ENCODE measurements at regions not wholly inside any gene's neighbourhood (a gene's known extent, or its start where the extent isn't known, plus 50 kb on each side); places are given as distances from the start of the nearest gene placed in this dataset.

- TF ChIP-seq EP300 (IDR thresholded peaks at IDR 0.05) (no peak), POLR2AphosphoS5 (IDR thresholded peaks at IDR 0.05) (no peak), POLR2A (IDR thresholded peaks at IDR 0.05) (no peak)
- TF ChIP-seq, protein P1, sequence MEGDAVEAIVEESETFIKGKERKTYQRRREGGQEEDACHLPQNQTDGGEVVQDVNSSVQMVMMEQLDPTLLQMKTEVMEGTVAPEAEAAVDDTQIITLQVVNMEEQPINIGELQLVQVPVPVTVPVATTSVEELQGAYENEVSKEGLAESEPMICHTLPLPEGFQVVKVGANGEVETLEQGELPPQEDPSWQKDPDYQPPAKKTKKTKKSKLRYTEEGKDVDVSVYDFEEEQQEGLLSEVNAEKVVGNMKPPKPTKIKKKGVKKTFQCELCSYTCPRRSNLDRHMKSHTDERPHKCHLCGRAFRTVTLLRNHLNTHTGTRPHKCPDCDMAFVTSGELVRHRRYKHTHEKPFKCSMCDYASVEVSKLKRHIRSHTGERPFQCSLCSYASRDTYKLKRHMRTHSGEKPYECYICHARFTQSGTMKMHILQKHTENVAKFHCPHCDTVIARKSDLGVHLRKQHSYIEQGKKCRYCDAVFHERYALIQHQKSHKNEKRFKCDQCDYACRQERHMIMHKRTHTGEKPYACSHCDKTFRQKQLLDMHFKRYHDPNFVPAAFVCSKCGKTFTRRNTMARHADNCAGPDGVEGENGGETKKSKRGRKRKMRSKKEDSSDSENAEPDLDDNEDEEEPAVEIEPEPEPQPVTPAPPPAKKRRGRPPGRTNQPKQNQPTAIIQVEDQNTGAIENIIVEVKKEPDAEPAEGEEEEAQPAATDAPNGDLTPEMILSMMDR (IDR thresholded peaks at IDR 0.05): no peak
Measured at GRCh38 chr7:24405002-24405401, 121.0 kb downstream of the NPY start.

Data from gastroesophageal sphincter (tissue), 3 donors.